Activated CD4-positive, alpha-beta T cell treated with anti-CD3 and anti-CD28 coated beads, Interleukin-2, amount 50 U/mL, for 48 hours (primary cell): ENCODE measurements at regions not wholly inside any gene's neighbourhood (a gene's known extent, or its start where the extent isn't known, plus 50 kb on each side); places are given as distances from the start of the nearest gene placed in this dataset.

Experiments used
- DNase-seq, 2 experiments: peaks; one replicate each; pipeline ENCODE4 v3.0.0-alpha.2; 2020

- no peak for DNase-seq
Measured at GRCh38 chr20:39108746-39109145, 146.6 kb downstream of the DHX35 start.

- no peak for DNase-seq
Measured at GRCh38 chr20:39107741-39108140, 145.6 kb downstream of the DHX35 start.

GRCh38 chr20:39106791-39107190, 144.6 kb downstream of the DHX35 start:
- no peak for DNase-seq

- DNase-seq = no peak
Measured at GRCh38 chr20:39105551-39105950, 143.4 kb downstream of the DHX35 start.

- no peak for DNase-seq
Measured at GRCh38 chr20:39103732-39104131, 141.6 kb downstream of the DHX35 start.

GRCh38 chr20:39103305-39103704, 141.2 kb downstream of the DHX35 start:
- DNase-seq = no peak

- no peak for DNase-seq
Measured at GRCh38 chr20:39101895-39102294, 139.8 kb downstream of the DHX35 start.

- no peak for DNase-seq
Measured at GRCh38 chr20:39100691-39101090, 138.5 kb downstream of the DHX35 start.

GRCh38 chr20:39097889-39098288, 135.7 kb downstream of the DHX35 start:
- no peak for DNase-seq

- no peak for DNase-seq
Measured at GRCh38 chr20:39095870-39096269, 133.7 kb downstream of the DHX35 start.

GRCh38 chr20:39094391-39094790, 132.2 kb downstream of the DHX35 start:
- DNase-seq = no peak

- DNase-seq = no peak
Measured at GRCh38 chr20:39092733-39093410, 130.7 kb downstream of the DHX35 start.

- no peak for DNase-seq
Measured at GRCh38 chr20:39090906-39091305, 128.8 kb downstream of the DHX35 start.

- no peak for DNase-seq
Measured at GRCh38 chr20:39089797-39090196, 127.7 kb downstream of the DHX35 start.
